ENCODE measurements at regions not wholly inside any gene's neighbourhood (a gene's known extent, or its start where the extent isn't known, plus 50 kb on each side); places are given as distances from the start of the nearest gene placed in this dataset.

DNA sequence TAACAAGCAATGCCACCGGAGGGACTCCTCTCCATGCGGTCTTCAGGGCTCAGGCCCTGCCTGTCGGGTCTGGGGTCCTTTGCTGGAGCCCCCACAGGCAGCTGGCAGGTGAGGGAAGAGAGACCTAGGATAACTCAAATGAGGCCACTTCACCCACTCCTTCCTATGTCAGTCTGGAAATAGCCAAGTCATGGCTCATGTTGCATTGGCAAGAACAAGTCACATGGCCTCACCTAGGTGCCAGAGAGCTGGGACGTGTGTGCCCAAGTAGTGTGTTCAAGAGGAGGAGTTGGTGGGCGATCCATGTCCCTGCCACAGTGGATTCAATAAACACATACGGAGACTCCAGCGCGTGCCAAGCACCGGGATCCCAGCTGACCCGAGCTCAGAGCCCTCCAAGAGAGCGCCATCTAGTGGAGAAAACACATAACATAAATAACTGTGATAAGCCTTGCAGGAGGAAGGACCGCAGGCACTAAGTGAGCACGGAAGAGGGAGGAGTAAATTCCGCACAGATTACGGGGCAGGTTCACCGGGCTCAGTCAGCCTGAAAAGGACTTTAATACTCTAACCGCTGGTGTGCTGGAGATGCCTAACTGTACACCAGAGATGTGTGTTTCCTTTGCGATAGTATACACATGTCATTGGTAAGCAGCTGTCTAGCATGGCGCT is 580.8 kb downstream of the CCDC171 start:
- H3K4me1 Mint-ChIP-seq: no peaks in the 10 kb centered on the region
- no peak overlapping the region for H3K27ac Mint-ChIP-seq (ENCODE audit: low read depth)
- H3K4me3 Mint-ChIP-seq: no peak overlapping the region
- H3K9me3 Mint-ChIP-seq: peaks cover 19% of the 10 kb centered on the region
- ATAC-seq (replicated peaks; ENCODE audit: extremely low read depth, poor library complexity, severe bottlenecking) (no peak), DNase-seq (ENCODE audit: low spot score in 2 of 2) (no peak)
- no peaks in the 10 kb centered on the region for H3K27me3 Mint-ChIP-seq
- no peaks in the 10 kb centered on the region for H3K36me3 Mint-ChIP-seq (ENCODE audit: insufficient read depth)

DNA sequence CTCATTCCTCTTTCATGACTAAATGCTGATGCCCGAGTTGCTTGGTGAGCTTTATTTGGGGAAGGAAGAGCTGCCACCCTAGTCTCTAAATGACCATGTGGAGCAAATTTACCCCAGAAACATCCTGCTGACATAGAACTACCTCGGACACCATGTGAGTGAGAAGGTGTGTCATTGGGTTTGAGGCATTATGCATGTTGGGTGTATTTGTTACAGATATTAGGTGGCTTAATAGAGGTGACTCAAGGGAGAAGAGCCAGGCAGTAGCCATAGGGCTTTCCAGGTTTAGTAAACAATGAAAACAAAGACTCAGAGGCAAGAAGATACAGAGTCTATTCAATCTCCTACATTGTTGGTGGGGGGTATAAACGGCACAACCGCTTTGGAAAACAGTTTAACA is 581.5 kb downstream of the CCDC171 start:
- H3K36me3 Mint-ChIP-seq (ENCODE audit: insufficient read depth): no peaks in the 10 kb centered on the region
- DNase-seq (ENCODE audit: low spot score in 2 of 2) (no peak), ATAC-seq (replicated peaks; ENCODE audit: extremely low read depth, poor library complexity, severe bottlenecking) (no peak)
- H3K27me3 Mint-ChIP-seq: no peaks in the 10 kb centered on the region
- no peaks in the 10 kb centered on the region for H3K4me1 Mint-ChIP-seq
- H3K9me3 Mint-ChIP-seq: peaks cover 15% of the 10 kb centered on the region
- H3K27ac Mint-ChIP-seq (ENCODE audit: low read depth): no peak overlapping the region
- H3K4me3 Mint-ChIP-seq: no peak overlapping the region

DNA sequence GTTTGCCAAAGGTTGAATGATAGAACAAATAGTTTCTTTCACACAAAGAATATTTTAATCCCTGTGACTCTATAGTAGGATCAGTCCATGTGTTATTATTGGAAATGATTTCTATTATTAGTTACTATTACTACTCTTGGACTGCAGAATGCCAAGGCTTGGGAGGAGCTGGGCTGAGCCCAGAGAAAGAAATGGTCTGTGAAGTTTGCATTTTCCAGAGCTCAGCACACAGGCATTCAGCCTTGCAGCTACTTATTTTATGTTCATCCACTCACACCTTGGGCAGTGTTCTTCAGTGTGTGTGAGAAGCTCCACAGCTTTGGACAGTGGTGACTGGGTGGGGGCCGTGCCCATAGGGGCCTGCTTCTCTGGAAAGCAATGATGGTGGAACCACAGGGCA is 583.1 kb downstream of the CCDC171 start:
- no peaks in the 10 kb centered on the region for H3K4me1 Mint-ChIP-seq
- H3K27ac Mint-ChIP-seq (ENCODE audit: low read depth): no peak overlapping the region
- DNase-seq (ENCODE audit: low spot score in 2 of 2) (no peak), ATAC-seq (replicated peaks; ENCODE audit: extremely low read depth, poor library complexity, severe bottlenecking) (no peak)
- H3K9me3 Mint-ChIP-seq: peaks cover 9% of the 10 kb centered on the region
- no peak overlapping the region for H3K4me3 Mint-ChIP-seq
- no peaks in the 10 kb centered on the region for H3K36me3 Mint-ChIP-seq (ENCODE audit: insufficient read depth)
- H3K27me3 Mint-ChIP-seq: no peaks in the 10 kb centered on the region

DNA sequence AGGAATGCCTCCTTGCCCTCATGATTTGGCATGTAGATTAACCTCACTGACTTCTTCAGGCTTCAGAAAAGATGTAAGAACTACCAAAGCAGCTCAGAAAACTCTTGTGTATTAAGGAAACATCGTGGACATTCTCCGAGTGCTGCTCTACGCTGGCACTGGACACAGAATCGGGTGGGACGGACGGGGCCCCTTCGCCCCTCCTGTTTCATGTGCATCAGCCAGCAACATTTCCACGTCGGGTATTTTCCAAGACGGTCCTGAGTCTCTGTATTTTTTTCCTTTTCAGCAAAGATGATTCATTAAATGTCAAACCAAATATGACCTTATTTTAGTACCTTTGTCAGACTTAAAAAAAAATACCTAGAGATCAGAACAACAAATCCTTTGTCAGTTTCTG is 583.6 kb downstream of the CCDC171 start:
- ATAC-seq (replicated peaks; ENCODE audit: extremely low read depth, poor library complexity, severe bottlenecking): no peak

DNA sequence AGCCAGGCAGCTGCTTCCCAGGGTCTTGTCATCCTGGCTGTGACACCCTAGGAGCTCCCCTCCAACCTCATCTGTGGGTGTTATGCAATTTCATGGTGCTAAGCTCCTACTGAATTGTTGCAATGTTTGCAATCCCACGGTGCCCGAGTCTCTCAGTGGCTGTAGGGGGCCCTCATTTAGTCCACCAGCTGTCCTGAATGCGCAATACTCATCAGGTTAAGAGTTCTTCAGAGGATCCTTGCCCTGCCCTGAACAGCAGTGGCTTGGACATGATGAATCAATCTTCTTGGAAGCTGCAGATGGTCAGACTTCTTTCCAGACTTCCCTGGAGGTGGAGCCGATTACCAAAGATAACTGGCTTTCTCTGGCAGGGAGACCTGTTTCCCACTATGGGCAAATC is 584.1 kb downstream of the CCDC171 start:
- Mint-ChIP-seq H3K4me3 (no peak overlapping the region), H3K4me1 (no peaks in the 10 kb centered on the region), H3K36me3 (ENCODE audit: insufficient read depth) (no peaks in the 10 kb centered on the region), H3K27ac (ENCODE audit: low read depth) (no peak overlapping the region), H3K9me3 (peaks cover 4% of the 10 kb centered on the region), H3K27me3 (no peaks in the 10 kb centered on the region)
- ATAC-seq (replicated peaks; ENCODE audit: extremely low read depth, poor library complexity, severe bottlenecking): no peak
- DNase-seq (ENCODE audit: low spot score in 2 of 2): no peak

More for the DNA sequence above, 583.6 kb downstream of the CCDC171 start:
- Mint-ChIP-seq H3K9me3 (peaks cover 9% of the 10 kb centered on the region), H3K27ac (ENCODE audit: low read depth) (no peak overlapping the region), H3K36me3 (ENCODE audit: insufficient read depth) (no peaks in the 10 kb centered on the region), H3K4me1 (no peaks in the 10 kb centered on the region), H3K27me3 (no peaks in the 10 kb centered on the region), H3K4me3 (no peak overlapping the region)
- no peak for DNase-seq (ENCODE audit: low spot score in 2 of 2)

DNA sequence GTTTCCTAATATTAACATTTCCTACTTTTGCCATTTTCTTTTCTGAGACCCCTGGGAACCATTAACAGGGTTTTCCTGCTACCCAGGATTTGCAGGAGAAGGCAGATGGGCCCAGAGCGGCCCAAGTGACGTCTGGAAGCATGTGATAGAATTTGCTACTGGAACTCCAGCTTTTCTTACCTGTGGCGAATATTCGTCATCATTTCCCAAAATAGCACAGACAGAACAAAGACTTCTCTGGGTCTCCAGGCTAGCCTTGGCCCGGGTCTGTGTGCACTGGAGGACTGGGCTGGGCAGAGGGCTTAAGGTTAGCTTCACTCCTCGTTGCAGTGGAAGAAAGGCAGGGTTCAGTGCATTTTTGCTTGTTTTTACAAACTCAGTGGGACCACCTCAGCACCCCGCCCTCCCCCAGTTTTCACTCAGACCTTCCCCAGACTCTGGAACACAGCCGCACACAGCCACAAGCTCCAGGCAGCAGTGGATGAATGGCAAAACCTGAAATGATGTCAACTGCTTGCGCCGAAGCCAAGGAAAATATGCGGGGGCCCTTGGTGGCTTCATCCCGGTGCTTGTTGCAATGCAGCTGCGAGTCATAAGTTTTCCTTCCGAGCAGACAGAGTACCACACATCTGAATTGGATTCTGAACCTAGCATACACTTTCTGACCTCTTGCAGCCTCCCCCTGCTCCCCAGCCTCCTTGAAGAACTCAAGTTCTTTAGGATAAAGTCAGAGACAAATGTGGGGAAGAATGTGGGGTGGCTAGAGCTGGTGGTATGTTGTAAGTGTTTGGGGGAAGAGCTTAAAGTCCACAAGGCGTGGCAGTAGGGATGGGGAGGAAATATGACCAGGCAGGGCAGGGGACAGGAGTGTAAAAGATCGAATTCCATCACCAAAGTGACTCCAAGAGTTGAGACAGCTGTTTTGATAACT is 586.0 kb downstream of the CCDC171 start:
- no peak for DNase-seq (ENCODE audit: low spot score in 2 of 2)
- no peak for ATAC-seq (replicated peaks; ENCODE audit: extremely low read depth, poor library complexity, severe bottlenecking)
- Mint-ChIP-seq H3K4me3 (no peak overlapping the region), H3K36me3 (ENCODE audit: insufficient read depth) (no peaks in the 10 kb centered on the region), H3K27me3 (no peaks in the 10 kb centered on the region), H3K9me3 (no peaks in the 10 kb centered on the region), H3K4me1 (no peaks in the 10 kb centered on the region), H3K27ac (ENCODE audit: low read depth) (no peak overlapping the region)

DNA sequence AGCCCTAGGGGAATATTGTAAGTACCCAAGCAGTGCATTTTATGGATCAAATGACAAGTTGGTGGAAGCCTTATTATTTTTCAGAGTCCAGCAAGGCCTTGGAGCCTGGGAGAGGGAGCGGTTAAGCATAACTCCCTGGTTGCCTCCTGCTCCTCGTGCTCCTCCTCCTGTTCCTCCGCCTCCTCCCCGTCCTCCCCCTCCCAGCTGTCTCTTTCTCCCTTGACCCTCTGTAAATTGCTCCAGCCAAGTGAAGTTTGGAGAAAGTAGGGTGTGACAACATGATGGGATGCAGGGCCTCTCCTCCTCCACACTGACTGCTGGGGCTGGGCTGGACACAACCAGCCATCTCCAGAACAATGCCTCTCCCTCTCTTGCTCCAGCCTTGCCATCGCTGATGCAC is 586.9 kb downstream of the CCDC171 start:
- Mint-ChIP-seq H3K9me3 (no peaks in the 10 kb centered on the region), H3K27ac (ENCODE audit: low read depth) (no peak overlapping the region), H3K4me3 (no peak overlapping the region), H3K36me3 (ENCODE audit: insufficient read depth) (no peaks in the 10 kb centered on the region), H3K27me3 (no peaks in the 10 kb centered on the region), H3K4me1 (no peaks in the 10 kb centered on the region)
- no peak for DNase-seq (ENCODE audit: low spot score in 2 of 2)
- ATAC-seq (replicated peaks; ENCODE audit: extremely low read depth, poor library complexity, severe bottlenecking): no peak

DNA sequence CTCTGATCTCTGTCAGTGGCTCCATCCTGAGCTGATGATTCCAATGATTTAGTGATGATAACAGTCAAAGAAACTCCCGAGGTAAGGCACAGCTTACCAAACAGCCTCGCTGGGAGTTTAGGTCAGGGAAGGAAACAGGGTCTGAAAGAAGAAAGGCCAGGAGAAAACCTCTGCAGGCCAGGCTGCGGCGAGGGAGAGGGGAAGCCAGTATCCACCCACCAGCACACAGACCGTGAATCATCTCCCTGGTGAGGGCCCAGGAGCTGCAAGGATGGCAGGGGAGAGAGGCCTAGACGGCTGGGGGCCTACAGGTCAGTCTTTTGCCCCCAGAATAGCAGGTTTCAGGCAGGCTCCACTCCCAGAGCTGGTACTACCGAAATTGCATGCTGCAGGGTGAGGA is 590.5 kb downstream of the CCDC171 start:
- no peak for DNase-seq (ENCODE audit: low spot score in 2 of 2)
- H3K36me3 Mint-ChIP-seq (ENCODE audit: insufficient read depth): no peaks in the 10 kb centered on the region
- no peak for ATAC-seq (replicated peaks; ENCODE audit: extremely low read depth, poor library complexity, severe bottlenecking)
- H3K27me3 Mint-ChIP-seq: no peaks in the 10 kb centered on the region
- H3K4me1 Mint-ChIP-seq: no peaks in the 10 kb centered on the region
- H3K4me3 Mint-ChIP-seq: no peak overlapping the region
- H3K9me3 Mint-ChIP-seq: no peaks in the 10 kb centered on the region
- no peak overlapping the region for H3K27ac Mint-ChIP-seq (ENCODE audit: low read depth)

DNA sequence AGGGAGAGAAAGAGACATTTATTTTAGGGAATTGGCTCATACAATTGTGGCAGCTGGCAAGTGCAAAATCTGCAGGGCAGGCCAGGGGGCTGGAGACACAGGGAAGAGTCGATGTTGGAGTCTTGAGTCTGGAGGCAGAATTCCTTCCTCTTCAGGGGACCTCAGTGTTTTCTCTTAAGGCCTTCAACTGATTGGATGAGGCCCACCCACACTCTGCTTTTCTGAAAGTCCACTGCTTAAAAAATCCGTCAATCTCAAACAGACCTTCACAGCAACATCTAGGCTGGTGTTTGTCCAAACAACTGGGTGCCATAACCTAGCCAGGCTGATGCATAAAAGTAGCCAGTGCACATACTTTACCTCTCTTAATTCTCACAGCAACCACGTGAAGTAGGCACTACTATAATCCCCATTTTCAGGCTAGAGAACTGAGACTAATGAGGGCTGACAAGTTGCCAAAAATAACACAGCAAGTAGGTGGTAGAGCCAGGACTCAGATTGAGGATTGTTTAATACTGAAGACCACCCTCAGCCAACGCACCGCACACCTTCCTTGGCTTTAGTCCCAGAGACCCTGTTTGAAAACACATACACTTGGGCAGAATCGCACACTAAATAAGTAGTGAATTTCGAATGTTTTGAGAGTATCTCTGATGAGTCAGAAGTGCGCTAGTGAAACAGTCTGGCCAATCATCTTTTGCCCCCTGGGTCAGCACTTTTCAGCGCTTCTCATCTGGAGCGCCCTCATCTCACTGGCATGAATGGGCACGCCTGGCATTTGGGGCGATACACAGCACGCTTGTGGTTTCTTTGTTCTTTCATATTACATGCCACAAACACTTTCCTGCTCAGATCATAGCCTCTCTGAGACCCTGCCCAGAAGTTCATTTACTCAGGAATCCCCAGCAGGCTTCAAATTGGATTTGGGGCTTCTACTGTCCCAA is 591.4 kb downstream of the CCDC171 start:
- peaks cover 5% of the 10 kb centered on the region for H3K9me3 Mint-ChIP-seq

DNA sequence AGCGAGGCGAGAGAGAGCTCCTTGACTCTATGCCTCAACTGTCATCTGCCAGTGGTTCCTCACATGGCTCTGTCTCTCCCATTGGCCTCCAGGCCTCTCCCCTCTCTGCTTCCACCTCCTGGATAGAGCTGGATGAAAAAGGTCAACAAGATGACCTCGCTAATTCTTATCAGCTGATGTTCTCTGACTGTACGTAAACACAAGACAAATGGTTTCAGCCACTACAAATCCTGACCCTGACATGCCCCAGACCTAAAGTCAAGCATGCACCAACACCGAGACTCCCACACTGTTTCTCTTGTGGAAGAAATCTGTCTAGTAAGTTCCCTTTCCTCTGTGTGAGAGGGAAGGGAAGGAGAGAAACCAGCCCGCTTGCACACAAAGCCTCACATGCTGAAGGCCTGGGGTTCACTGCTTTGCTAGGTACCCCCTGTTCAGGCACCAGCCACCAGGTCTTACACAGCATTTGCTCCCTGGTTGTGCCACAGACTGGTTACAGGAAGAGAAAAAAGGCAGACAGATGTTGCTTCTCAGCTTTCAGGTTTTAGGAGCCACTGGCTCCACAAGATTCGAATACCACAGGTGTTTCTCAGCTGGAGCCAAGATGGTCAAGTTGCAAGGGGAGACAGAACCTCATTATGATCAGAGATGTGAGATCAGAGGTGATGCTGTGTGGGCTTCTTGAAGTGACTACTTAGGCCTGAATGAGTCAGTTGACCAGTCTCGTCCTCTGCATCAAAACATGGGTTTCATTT is 592.5 kb downstream of the CCDC171 start:
- Mint-ChIP-seq H3K9me3 (peaks cover 14% of the 10 kb centered on the region), H3K27me3 (no peaks in the 10 kb centered on the region), H3K4me1 (no peaks in the 10 kb centered on the region), H3K4me3 (no peak overlapping the region), H3K36me3 (ENCODE audit: insufficient read depth) (no peaks in the 10 kb centered on the region), H3K27ac (ENCODE audit: low read depth) (no peak overlapping the region)
- DNase-seq (ENCODE audit: low spot score in 2 of 2): no peak
- ATAC-seq (replicated peaks; ENCODE audit: extremely low read depth, poor library complexity, severe bottlenecking): no peak

More for the DNA sequence above, 591.4 kb downstream of the CCDC171 start:
- Mint-ChIP-seq H3K27me3 (no peaks in the 10 kb centered on the region), H3K4me1 (no peaks in the 10 kb centered on the region), H3K36me3 (ENCODE audit: insufficient read depth) (no peaks in the 10 kb centered on the region), H3K27ac (ENCODE audit: low read depth) (no peak overlapping the region), H3K4me3 (no peak overlapping the region)
- no peak for ATAC-seq (replicated peaks; ENCODE audit: extremely low read depth, poor library complexity, severe bottlenecking)
- no peak for DNase-seq (ENCODE audit: low spot score in 2 of 2)

DNA sequence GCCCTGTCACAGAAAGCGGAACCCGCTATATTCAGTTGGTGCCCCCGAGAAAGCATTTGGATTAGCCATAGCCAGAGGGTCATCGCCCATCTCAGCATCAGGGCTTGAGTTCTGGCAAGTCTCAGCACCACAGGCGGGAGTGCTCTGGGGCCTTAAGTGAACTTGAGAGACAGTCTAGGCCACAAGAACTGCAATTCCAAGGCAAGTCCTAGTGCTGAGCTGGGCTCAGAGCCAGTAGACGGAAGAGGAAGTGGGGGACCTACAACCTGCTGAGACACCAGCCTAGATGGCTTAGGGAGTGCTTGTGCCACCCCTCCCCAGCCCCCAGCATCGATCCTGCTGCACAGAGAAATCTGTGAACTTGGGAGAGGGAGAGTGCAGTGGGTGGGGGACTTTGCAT is 594.9 kb downstream of the CCDC171 start:
- no peak for DNase-seq (ENCODE audit: low spot score in 2 of 2)
- Mint-ChIP-seq H3K4me3 (no peak overlapping the region), H3K27ac (ENCODE audit: low read depth) (no peak overlapping the region), H3K27me3 (no peaks in the 10 kb centered on the region), H3K9me3 (peaks cover 20% of the 10 kb centered on the region), H3K36me3 (ENCODE audit: insufficient read depth) (no peaks in the 10 kb centered on the region), H3K4me1 (no peaks in the 10 kb centered on the region)
- no peak for ATAC-seq (replicated peaks; ENCODE audit: extremely low read depth, poor library complexity, severe bottlenecking)

DNA sequence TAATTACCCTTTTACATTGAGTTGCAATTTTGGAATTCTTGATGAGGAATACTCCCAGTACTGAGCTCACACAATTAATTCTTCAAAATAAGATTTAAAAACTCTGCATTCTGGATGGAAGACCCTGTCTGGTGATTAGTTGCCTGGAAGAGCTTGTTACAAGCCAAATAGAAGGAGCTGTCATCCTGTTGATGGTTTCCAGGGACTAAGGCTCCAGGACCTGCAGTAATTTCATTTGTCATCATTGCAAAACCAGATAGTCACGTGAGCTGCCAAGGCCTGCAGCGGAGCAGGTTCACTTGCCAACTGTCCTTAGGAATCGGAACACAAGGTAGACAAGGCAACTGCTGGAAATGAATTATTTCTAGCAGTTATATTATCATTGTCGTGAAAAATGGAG is 597.7 kb downstream of the CCDC171 start:
- ATAC-seq (replicated peaks; ENCODE audit: extremely low read depth, poor library complexity, severe bottlenecking): no peak
- H3K27ac Mint-ChIP-seq (ENCODE audit: low read depth): no peak overlapping the region
- H3K4me3 Mint-ChIP-seq: no peak overlapping the region
- no peaks in the 10 kb centered on the region for H3K36me3 Mint-ChIP-seq (ENCODE audit: insufficient read depth)
- no peaks in the 10 kb centered on the region for H3K27me3 Mint-ChIP-seq
- H3K4me1 Mint-ChIP-seq: no peaks in the 10 kb centered on the region
- DNase-seq (ENCODE audit: low spot score in 2 of 2): no peak
- H3K9me3 Mint-ChIP-seq: peaks cover 20% of the 10 kb centered on the region
